ENCODE measurements at regions not wholly inside any gene's neighbourhood (a gene's known extent, or its start where the extent isn't known, plus 50 kb on each side); places are given as distances from the start of the nearest gene placed in this dataset.
A peak's percentile ranks its signal among the peaks of the same experiment; 100 is the strongest.

DNA sequence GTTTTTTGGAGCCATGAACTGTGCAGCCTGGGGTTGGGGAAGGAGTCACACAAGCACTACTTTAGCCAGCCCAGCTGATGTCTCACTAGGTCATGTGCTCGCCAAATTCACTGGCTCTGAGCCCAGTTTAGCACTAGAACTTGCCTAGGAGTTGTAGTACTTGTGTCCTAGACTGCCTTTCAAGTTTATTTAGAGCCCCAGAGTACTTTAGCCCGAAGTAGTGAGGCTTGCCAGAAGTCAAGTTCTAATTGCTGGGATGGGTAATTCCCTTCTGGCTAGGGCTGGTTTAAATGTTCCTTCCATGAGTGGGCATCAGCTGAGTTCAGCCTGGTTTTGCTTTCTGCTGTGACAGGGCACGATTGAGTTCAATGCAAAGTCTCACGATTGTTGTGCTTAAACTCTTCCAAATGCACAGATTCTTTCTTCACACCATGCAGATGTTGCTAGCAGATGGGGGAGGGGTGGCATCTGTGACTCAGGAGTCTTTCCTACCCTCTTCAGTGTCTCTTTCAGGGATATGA, 228.2 kb upstream of the ZPLD1 start:
- FAIRE-seq: no peak
- DNase-seq (ENCODE audit: insufficient read length, low spot score): no peak

DNA sequence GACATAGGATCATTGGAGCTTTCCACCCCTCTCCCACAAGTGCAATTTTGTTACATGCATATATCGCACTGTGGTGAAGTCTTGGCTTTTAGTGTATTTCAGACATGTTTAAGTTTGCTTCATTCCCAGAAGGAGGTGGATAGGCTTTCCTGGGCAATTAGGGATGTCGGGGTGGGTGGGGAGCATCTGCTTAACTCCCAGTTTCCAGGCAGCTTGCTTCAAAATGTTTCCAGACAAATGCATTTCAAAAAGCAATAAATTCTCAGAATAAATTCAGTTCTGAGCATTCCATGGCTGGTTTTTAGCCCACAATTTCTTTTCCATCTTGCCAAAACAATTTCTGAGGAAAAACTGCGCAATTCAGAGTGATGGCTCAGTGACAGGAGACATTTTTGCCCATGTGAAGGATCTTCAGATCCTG, 227.7 kb upstream of the ZPLD1 start:
- DNase-seq (ENCODE audit: insufficient read length, low spot score) (no peak), FAIRE-seq (peak; percentile 4)

GRCh38 chr3:102215166-102215565, 219.6 kb upstream of the ZPLD1 start:
- FAIRE-seq (no peak), DNase-seq (ENCODE audit: insufficient read length, low spot score) (no peak)

GRCh38 chr3:102223132-102223531, 211.7 kb upstream of the ZPLD1 start:
- FAIRE-seq (no peak), DNase-seq (ENCODE audit: insufficient read length, low spot score) (no peak)

DNA sequence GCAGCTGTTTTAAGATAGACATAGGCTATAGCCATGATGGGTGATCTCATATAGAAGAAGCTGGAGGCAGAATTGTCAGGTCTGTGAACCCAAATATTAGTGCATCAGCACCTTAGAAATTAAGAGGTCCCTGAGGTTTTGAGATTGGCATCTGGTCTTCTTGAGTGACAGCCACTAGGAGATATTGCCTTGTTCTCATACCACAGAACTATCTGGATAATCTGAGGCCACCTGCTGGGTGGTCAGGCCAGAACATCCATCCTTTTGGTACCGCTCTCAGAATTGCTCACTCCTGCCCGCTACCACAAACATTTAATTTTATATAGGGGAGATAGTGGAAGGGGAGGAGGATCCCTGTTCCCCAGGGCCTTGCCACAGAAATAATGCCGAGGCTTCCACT, 210.6 kb upstream of the ZPLD1 start:
- FAIRE-seq (no peak), DNase-seq (ENCODE audit: insufficient read length, low spot score) (no peak)

DNA sequence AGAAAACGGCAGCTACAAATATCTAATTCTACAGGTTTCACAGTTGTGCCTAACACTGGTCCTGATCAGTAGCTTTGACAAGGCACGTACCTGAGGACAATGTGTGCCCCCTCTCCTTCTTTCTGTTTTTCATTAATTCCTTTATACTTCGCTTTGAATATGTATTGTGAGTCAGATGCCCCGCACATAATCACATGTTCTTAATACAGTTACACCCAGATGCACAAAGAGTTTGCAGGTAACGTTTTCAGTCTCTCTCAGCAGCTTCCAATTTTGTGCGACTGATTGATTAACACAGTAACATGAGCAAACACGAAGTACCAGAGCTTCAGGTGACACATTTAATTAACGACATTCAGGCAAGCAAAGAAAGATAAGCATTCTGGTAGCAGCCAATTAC, 209.8 kb upstream of the ZPLD1 start:
- DNase-seq (ENCODE audit: insufficient read length, low spot score) (no peak), FAIRE-seq (no peak)

DNA sequence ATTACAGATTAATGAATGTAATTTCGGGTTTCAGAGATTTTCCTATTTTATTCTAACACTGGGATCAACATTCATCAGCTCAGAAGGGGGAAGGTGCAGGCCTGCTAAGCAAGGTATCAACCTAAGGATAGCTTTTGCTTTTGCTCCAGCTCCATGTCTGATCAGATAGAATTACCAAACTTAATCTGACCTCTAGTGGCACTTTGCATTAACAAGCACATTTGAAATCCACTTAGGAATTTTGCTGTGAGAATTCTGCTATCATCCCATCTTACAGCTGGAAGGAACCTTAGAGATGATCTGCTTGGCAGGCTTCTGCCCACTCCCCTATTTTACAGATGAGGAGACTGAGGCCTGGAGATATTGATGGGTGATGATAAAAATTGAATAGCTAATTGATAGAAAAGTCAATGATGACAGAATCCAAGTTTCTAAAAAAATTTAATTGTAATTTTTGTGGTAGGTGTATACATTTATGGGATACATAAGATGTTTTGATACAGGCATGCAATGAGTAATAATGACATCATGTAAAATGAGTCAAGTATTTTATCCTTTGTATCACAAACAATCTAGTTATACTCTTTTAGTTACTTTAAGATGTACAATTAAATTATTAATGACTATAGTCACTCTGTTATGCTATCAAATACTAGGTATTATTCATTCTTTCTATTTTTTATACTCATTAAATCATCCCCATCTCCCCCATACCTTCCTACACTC, 209.2 kb upstream of the ZPLD1 start:
- FAIRE-seq (peak; percentile 79), DNase-seq (ENCODE audit: insufficient read length, low spot score) (no peak)

DNA sequence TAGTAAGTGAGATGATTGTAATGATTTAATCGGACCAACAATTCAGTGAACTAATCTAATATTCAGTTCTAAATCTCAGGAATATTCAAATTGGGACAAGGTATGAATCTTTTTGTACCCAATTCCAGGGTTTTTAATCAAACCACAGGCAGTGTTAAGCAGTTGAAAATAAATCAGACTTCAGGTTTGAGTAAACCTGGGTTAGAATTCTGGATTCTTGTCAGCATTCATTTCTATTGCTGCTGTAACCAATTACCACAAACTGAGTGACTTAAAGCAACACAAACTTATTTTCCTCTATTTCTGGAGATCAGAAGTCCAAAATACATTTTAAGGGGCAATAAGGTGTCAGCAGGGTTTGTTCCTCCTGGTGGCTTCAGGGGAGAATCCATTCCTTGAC, 208.4 kb upstream of the ZPLD1 start:
- no peak for DNase-seq (ENCODE audit: insufficient read length, low spot score)
- FAIRE-seq: no peak

DNA sequence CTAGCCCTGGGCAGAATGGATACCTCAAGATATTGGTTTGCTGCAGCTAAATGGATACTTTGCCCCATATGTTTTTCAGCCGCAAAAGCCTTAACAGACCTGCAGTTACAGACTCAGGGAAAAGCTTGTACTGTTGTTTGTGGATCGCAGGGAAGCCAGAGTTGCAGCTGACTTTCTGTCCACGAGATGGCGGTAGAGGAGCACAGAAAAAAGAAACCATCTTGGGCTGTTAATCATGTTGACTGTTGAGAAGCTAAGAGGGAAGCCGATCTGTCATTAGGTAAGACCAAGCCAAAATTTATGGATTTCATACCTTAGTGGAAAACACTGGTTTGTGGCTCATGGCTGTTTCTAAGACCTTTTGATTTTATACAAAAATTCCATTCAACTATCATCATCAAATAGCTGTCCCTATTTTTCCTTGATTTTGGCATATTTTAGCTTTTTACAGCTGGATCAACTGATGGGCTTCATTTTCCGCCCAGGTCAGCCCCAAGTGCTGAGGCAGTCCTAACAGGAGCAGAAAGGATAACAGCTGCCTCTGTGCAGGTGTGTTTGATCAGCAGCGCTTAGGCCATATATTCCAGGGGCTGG, 205.7 kb upstream of the ZPLD1 start:
- peak; percentile 15 for DNase-seq (ENCODE audit: insufficient read length, low spot score)
- FAIRE-seq: peak; percentile 92

DNA sequence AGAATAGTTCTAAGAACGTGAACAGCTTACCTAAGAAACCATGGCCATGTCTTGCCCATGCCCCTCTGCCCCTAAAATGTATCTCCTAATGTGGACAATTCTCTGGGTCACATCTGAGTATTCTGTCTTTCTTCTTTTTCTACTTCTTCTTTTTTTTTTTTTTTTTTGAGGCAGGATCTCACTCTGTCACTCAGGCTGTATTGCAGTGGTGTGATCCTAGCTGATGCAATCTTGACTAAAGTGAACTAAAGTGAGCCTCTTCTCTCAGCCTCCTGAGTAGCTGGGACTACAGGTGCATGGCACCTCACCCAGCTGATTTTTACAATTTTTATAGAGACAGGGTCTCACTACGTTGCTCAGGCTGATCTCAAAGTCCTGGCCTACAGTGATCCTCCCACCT, 204.8 kb upstream of the ZPLD1 start:
- FAIRE-seq (no peak), DNase-seq (ENCODE audit: insufficient read length, low spot score) (no peak)

DNA sequence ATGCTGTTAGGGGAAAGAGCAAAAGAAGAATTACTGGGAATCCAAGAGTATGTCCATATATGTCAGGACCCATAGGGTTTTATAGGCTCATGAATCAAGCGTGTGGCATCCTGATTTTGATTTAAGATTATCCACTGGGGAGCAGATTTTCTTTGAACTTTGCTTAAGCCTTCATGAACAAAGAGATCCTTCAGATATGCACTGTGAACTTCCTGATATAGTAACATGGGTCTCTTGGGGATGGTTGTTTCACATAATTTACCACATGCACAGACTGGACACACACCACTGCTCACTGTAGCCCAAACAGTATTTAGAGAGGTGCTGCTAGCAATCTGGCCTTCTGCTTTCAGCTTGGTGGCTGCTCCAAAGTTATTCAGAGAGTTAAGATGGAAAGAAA, 200.9 kb upstream of the ZPLD1 start:
- no peak for DNase-seq (ENCODE audit: insufficient read length, low spot score)
- peak; percentile 95 for FAIRE-seq

DNA sequence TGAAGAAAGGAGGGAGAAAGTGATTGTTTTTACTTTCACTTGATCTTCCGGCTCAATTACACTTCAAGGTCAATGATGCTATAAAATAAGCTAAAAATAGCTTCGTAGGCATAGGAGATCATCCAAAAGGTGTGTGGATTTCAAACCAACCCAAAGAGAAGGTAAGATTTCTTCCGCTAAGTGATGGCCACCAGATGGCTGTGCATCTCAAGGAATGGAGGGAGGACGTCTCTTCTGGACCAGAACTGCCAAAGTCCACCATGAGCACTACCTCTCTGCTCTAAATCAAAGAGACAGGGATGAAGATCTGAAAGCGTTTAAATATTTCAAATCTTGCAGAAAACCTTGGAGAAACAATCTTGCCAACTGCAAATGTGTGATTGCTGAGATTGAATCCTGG, 199.1 kb upstream of the ZPLD1 start:
- FAIRE-seq: peak; percentile 89

GRCh38 chr3:102237181-102237580, 197.6 kb upstream of the ZPLD1 start:
- no peak for FAIRE-seq
- no peak for DNase-seq (ENCODE audit: insufficient read length, low spot score)

More for the DNA sequence above, 199.1 kb upstream of the ZPLD1 start:
- DNase-seq (ENCODE audit: insufficient read length, low spot score): no peak

DNA sequence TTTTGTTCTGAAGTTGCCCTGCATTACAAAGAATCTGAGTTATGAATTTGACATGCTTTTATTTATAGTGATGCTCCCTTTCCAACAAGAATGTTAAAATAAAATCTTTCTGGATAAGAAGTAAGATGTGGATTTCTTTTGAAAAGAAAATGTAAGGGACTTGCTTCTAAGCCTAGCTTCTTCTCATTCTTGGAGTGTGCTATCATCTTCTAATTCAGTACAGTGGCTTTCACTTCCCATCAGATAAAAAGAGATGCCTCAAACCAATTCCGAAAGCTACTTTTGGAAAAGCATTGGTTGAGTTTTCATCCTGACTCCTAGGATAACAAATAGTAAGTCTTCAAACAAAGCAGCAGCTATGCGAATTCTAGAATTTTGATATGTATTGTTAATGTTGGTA, 197.0 kb upstream of the ZPLD1 start:
- no peak for FAIRE-seq

DNA sequence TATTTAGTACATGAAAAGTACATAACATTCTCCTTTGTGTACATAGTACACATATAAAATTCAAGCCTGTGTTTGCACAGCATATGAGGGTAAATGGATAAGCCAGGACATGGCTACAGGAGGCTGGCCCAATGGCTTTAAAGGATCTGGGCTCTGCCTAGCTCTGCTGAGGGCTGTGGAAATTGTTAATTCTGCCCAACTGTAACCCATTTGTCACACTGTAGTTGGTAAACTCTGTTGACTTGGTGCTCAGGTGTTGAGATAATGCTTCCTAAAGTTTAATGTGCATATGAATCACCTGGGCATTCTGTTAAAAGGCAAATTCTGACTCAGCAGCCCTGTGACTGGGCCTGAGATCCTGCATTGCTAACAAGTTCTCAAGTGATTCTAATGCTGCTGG, 196.5 kb upstream of the ZPLD1 start:
- no peak for DNase-seq (ENCODE audit: insufficient read length, low spot score)
- no peak for FAIRE-seq

More for the DNA sequence above, 197.0 kb upstream of the ZPLD1 start:
- no peak for DNase-seq (ENCODE audit: insufficient read length, low spot score)

- DNase-seq (ENCODE audit: insufficient read length, low spot score) (no peak), FAIRE-seq (no peak)
Measured at GRCh38 chr3:102240720-102241119, 194.1 kb upstream of the ZPLD1 start.

GRCh38 chr3:102248981-102249705, 185.7 kb upstream of the ZPLD1 start:
- FAIRE-seq (no peak), DNase-seq (ENCODE audit: insufficient read length, low spot score) (no peak)

DNA sequence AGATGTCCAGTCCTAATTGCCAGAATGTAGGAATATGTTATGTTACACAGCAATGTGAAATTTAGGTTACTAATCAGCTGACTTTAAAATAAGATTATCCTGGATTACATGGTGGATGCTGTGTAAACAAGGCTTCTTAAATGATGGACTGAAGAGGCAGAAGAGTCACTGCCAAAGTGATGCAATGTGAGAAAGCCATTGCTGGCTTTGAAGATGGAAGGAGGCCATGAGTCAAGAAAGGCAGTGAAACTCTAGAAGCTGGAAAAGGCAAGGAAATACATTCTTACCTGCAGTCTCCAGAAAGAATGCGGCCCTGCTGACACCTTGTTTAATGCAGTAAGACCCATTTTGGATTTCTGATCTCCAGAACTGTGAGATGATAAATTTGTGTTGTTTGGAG, 179.1 kb upstream of the ZPLD1 start:
- no peak for FAIRE-seq
- no peak for DNase-seq (ENCODE audit: insufficient read length, low spot score)

GRCh38 chr3:102258666-102259227, 176.1 kb upstream of the ZPLD1 start:
- DNase-seq (ENCODE audit: insufficient read length, low spot score) (no peak), FAIRE-seq (no peak)

DNA sequence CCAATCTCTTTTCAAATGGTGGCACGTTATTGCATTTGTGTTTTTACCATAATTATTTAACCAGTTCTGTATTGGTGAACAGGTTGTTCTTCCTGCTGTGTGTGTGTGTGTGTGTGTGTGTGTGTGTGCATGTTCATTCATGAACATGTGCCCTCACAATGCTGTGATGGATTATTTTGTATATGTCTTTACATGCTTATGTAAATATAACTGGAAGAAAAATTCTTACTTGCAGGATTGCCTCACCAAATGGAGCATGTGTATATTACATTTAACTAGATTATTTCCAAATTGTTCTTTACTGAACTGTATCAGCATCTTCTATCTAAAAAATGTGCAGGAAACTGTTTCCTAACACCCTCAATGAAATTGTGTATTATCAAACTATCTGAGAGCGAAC, 175.2 kb upstream of the ZPLD1 start:
- DNase-seq (ENCODE audit: insufficient read length, low spot score) (no peak), FAIRE-seq (no peak)

DNA sequence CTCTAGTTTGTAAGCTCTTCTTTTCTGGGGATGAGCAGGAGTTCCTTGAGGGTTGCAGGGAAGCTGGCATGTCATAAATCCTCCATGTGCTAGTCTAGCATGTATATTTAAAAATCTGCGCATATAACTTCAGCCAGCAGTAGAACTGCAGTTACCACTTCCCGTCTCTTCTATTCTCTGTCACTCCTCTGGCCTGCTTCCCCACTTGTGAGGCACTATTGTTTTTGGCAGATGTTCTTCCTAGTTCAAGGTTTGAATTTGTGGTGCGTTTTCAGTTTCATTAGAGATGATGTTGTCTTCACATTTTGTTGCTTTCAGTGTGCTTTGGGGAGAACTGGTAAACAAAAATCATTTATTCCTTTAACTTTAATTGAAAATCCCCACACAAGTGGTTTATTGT, 169.1 kb upstream of the ZPLD1 start:
- FAIRE-seq: no peak

More for the DNA sequence above, 169.1 kb upstream of the ZPLD1 start:
- DNase-seq (ENCODE audit: insufficient read length, low spot score): no peak

Measured in GM19239 (cell line).